SKM-1 (cell line): ENCODE measurements at regions not wholly inside any gene's neighbourhood (a gene's known extent, or its start where the extent isn't known, plus 50 kb on each side); places are given as distances from the start of the nearest gene placed in this dataset.

Experiments used
- DNase-seq: peaks from one replicate; lab custom pipeline; 2025; ENCODE audit not compliant: unreplicated experiment; lab: John Stamatoyannopoulos, UW

DNA sequence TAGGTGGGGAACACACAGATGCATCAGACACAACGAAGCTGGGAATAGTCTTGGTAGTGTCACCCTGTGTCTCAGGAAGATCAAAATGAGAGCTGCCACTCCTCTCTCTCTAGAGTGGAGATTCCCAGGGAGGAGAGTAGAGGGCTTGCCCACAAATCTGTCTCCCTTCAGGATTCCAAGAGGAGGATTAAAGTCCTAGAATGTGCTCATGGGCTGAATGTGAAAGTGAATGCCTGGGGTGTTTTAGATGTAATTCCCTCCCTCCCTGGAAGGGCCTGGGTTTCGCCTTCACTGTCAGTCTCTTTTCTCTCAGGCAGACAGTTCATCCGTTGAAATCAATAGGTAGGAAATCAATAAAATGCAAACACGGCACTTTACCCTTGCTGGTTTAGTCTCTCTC, 282.6 kb upstream of the PPARGC1A start:
- no peak for DNase-seq

DNA sequence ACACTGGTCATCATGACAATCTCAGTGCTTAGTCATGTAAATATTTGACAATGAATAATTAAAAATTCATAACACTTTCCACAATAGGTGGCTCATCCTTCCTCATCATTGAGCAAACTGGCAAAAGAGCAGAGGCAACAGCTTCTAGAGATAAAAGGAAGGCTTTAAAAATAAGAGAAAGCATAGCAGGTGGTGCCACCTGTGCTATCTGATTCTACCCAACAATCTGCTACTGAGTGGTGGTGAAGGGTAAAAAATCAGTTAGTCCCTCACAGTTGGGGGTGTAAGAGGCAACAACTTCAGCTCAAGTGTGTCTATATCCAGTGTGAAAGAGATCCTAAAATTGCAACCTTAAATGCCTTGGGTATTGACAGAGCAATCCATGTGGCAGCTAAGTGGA, 280.1 kb upstream of the PPARGC1A start:
- DNase-seq = no peak

DNA sequence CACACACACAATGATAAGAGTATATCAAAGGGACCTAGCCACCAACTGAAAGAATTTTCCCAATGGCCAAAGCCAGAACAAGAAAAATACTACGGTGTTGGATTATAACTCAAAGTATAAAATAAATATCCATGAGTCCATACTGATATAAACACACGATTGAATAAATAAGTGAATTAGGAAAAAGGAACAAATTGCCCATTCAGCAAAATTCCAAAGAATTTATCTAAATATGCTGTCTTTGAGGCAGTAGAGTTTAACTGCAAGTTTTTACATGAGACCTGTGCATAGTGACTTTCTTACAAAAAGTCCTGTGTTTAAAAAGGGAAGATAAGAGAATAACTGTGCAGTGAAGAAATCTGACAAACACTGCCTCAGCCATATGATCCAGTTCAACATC, 278.8 kb upstream of the PPARGC1A start:
- no peak for DNase-seq

DNA sequence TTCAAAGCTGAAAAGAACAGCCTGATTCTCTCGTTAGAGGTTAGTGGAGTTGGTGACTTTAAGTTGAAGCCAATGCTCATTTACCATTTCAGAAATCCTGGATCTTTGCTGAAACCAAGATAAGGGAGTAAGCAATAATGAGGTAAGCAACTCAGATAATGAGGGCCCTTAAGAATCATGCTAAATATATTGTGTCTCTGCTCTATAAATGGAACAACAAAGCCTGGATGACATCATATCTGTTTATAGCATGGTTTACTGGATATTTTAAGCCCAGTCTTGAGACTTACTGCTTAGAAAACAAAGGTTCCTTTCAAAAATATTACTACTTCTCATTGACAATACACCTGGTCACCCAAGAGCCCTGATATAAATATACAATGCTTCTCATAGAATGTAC, 276.7 kb upstream of the PPARGC1A start:
- DNase-seq = no peak

DNA sequence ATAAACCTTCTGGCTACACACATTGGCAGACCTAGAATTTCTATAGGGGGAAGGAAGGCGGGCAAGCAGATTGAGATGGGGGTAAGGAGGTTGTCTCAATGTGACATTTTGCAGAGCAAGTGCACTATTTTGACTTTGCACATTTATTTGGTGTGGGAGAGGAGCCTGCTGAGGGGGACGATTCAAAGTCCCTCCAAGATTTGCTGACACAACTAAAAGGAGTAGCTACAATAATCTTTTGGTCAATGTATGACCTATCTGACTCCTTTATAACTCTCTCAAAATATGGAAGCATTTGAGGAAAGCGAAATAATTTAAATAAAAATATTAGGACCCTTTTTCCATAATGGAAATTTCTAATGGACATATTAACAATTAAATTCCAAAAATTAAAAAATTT, 274.9 kb upstream of the PPARGC1A start:
- DNase-seq = no peak

DNA sequence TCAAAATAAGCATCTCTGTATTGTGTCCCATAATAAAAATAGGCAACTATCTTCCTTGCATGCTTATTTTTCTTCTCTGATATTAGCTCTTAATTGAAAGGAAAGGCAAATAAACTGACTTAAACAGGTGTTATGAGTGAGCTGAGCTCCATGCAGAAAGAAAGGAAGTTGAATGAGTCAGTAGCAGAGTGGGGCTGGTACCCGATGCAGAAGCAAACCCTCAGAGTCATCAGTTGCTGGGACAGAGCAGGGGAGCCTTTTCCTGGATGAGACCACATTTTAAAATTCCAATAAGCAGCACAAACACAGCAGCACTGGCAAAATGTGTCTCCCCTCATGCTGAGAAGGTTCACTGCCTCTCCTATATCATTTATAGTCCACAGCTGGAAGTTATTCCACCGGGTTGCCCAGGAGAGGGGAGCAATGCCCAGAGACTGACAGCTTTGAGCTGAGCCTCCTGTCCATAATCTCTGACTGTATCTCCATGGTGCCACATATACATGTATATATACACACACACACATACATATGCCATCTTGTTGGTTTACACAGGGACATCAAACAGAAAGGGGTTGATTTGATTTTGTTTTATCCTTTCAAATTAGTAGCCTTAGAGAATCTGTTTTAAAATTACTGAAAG, 274.3 kb upstream of the PPARGC1A start:
- no peak for DNase-seq

DNA sequence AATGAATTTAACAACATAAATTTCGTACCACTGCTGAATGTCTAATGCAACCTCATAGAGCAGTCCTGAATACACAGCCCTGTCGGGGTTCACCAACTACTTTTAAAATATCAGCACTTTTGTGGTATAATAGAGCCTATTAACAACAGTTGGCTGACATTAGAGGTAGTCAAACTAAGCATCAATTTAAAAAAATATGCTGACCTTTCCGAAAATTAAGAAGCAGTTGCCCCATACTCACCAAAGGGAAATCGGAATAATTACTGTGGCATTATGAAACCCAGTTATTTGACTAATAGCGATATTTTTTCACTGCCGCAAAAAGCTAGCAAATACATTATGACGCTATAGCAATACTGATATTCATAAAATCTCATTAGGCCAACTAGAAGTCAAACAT, 273.5 kb upstream of the PPARGC1A start:
- DNase-seq = no peak

DNA sequence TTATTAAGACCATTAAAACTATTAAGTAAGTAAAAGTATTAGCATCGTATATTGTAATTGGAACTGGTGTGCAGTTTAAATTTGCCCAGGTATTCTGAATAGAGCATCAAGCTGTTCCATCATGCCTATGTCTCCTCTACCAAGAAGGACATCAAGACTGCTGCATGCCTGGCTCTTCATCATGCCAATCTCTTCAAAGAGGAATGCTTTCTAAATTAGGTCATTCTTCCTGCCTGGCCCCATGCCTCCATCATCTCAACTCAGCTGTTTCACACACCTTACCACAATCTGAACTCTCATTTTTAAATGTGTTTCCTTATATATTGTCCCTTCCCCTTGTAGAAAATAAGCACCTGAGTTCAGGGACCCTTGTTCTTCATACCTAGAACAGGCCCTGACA, 270.5 kb upstream of the PPARGC1A start:
- DNase-seq = no peak

DNA sequence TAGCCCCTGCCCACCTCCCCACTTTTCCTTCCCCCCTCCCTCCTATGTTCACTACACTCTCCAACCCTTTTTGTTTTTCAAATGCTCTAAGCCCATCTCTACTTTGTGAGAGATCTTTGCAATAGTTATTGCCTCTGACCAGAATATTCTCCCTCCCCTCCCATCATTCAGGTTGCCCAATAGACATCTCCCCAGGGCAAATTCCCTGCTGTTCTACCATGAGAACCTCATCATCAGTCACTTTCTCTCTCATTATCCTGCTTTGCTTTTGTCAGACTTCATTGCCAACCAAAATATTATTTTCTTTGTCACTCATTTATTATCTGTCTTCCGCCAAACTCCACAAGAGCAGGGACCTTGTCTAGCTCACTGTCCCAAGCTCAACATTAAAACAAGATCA, 268.2 kb upstream of the PPARGC1A start:
- no peak for DNase-seq

DNA sequence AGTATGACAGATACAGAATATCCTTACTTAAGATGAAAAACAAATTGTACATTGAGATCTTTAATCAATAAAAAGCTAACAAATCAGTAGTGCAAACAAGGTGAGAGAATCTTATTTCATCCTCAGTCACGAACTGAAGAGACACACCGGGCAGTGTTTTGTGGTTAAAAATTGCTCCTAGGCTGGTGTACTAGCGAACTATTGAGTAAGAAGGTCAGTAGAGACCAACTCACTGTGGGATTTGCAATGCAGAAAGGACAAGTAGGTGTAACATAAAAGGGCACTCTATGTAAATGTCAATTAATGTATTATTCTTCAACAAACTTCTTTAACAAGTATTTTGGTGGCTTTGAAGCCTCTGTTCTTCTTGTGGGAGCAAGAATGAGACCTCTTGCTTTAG, 260.2 kb upstream of the PPARGC1A start:
- DNase-seq = no peak

DNA sequence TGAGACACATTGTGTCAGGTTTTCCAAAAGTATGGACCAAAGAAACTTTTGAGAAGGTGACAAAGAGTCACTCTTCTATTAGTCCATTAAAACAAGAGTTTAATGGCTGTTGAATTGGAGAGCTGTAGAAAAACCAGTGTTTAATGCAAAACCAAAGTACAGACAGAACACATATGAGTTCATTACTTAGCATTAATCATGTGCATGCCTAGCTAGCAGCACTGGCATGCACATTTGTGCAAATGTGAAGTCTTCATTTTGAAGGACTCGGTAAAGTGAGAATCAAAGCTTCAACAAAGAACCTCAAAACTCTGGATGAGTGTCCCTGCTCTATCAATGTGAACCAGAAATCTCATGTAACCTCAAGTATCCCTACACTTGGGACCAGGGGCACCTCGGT, 256.3 kb upstream of the PPARGC1A start:
- DNase-seq = no peak

DNA sequence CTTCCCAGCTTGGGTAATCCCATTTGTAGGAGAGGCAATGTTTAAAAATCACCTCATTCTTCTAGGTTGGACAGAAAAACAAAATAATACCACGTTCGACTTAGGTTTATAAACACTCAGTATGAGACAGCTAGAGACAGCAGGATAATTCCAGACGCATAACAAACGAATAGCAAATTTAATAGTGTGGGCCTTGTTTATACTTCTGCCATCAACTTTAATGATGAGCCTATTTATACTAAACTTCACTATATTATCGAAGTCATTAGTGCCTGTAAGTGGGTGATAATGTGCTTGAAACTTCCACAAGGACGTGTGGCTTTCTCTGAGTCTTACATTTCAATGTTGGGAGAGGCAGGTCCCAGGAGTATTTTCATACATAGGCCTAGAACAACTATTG, 255.7 kb upstream of the PPARGC1A start:
- DNase-seq = no peak

DNA sequence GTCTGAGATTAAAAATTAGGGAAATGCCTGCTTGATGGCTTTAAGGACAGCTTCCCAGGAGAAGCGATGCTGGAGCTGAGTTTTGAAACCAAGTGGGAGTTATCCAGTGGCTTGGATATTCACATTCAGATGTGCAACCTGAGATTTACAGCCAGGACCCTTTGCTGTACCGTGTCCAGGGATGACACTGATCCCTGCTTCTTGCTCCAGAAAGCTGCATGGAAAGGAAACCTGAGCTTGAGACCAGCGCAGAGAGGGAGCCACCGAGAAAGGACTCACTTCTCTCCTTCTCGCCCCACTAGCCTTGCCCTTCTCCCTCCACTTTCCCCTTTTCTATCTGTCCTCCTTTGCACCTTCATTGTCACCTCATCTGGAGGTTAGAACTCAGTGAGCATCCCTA, 254.5 kb upstream of the PPARGC1A start:
- DNase-seq = no peak

DNA sequence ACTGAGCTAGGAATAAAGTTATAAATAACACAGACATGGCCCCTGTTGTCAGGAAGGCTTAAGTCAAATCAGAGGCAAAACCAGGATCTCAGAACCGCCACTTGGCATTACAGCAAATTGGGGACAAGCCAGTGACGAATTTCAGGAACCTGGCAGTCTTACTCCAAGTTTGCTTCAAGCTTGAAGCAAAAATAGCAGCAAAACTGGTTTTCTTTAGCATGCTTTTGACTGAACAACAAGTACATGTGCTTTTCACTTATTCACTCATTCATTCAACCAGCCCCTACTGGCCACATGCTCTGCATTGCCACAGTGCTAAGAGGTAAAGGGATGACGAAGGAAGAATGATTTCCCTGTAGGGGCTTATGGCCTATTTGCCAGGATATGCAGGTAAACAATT, 253.9 kb upstream of the PPARGC1A start:
- DNase-seq = no peak

DNA sequence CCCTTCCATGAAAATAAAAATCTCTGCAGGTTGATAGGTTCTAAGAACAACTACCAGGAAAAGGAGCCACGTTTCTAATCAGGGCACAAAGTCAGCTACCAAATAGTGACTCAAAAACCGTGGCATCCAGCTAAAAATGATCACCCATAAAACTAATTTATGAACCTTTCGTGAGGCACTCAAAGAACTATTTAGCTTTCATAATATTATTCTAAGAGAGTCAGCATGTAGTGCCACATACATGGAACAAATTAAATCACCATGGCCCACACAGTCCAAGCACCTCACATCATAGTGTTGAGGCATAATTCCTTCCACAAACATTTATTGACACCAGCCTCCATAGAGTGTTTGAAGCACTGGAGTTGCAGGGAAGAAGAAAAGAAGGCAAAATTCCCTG, 252.0 kb upstream of the PPARGC1A start:
- DNase-seq = no peak

DNA sequence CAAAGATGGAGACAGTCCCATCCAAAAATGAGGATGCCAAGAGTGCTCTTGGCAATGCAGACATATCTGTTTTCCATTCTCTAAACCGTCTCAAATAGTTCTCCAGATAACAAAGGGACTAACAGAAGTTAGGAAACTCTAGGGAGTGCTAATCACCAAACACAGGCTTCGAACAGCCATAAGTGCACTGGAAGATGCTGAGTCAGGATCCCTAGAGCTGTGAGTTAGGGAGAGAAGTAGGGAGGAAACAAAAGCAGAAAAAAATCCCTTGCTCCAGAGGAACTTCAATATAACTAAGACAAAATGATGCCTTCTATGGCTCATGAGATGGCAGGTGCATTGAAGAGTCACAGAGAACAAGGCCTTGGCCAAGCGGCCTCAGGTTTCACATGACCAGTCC, 251.0 kb upstream of the PPARGC1A start:
- DNase-seq = no peak

DNA sequence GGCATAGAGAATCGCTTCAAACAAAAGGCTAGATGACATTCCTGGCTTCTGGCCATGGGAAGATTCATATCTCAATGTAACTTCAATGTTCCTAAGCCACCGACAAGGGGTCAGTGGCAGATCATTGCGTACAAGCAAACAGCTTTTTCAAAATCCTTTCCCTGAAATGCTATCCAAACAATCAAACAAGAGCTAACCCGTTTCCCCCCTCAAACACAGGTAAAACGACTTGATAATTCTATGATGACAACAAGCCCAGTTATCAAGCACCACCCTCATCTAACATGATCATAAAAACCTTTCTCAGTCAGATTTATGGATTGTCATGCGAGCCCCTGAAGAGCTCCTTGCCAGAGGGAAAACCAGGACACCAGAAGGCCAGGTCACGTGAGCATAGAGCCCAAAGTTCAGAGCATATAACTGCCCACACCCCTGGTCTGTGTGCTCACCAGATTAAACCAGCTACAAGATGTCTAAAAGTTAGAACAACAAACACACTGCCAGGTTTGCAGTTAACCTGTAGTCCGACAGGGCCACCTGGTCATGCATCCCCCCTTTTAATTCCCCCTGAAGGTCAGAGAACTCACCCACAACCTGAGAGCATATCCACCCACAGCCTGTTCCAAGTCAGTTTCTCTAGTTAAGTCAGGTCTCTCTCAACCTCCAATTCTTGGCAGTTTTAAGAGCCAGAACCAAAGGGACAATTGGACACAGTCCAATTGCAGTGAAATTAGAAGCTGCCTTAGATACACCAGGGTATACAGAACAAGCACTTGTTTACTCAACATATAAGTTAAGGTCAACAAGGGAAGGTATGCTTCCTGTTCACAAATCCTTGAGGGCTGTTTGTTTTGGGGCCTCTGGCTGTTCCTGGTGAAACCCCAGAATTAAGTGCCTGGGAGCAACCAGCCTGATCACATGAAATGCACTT, 248.1 kb upstream of the PPARGC1A start:
- no peak for DNase-seq

DNA sequence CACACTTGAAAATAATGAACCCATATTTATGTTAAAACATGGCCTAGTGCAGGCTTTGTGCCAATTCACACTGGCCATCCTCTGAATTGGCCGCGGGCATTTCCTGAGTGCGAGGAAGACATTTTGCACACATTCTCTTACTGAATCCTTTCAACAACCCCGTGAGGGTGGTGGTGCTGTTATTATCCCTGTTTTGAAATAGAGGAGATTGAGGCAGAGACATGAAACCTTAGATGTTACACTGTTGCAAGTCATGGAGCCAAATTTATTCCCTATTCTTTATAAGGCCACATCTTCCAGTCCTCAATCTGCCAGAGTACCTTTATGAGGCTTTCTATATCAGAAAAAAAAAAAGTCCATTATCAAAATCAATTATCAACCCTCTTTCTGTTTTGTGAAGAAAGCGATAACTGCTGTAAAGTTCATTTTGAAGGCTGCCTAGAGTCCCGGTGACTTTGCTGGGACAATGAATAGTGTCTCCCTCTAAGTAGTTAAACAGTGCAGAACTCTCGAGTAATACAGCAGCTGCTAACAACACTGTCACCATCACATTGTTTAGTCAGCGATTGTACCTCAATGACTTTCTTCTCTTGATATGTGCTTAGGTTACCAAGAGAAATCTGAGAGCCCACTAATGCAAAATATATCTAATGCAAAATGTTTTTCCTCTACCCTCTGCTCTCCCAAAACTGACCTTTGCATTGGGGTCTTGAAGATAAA, 242.3 kb upstream of the PPARGC1A start:
- no peak for DNase-seq

DNA sequence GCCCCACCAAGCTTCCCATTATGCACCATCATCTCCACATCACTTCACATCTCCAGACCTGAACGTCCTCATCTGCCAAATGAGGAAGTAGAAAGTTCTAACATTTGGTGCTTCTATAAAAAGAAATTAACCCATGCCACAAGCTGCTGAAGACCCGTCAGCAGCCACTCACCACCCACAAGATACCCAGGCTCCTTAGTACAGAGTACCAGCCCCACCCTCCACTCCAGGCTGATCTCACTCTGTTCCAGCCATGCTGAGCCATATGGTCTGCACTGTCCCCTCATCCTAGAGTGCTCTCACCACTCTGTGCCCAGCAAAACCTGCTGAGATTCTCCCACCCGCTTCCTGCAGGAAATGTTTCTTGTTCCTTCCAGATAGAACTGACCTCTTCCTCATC, 240.8 kb upstream of the PPARGC1A start:
- no peak for DNase-seq

DNA sequence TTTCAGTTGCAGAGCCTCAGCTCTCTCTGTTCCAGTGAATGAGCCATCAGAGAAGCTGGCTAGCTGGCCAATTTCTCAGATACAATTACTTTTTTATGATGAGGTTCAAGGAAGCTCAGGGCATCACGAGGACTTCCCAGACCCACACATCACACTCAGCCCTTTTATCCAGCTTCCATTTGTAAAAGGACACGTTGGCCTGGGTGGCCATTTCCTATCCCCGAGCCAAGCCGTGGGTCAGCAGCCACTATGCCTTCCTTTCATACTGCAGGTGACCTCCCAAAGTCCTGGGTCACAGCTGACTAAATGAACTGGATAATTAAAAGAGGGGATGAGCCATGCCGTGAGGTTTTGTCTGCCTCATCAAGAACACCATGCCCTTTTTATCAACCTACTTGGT, 236.9 kb upstream of the PPARGC1A start:
- DNase-seq = no peak

DNA sequence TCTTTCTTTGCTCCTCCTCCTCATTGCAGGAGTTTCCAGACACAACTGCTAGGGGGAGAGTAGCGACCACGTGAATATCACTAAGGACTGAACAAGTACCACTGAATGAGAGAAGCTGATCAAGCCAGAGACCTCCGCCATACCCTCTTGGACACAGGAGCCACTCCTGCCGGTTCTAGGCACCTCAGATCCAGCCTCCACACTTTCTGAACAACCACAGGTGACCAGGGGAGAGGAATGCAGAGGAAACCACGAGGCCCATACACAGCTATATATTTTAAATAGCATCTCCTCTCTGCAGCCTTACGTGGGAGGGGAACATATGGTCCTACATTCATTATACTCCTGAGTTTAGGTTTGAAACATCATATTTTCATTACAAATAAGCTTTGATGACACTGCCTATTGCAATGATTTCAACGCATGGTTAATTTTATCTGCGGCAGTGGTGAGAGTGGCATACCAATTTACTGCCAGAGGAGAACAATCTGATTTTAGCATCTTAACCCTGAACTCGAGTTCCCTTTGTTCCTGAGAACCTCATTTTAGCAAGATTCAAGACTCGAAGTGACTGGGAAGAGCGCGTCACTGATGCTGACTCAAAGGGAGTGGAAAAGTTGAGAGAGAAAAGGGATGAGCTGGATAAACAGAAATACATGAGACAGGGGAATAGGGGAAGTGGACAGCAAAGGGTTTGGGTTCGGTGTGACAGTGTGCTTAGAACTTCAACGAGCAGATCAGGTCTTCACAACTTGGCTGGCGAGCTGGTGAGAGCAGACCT, 231.7 kb upstream of the PPARGC1A start:
- no peak for DNase-seq
